Stimulated activated CD4-positive, alpha-beta T cell treated with anti-CD3 and anti-CD28 coated beads, Interleukin-4, amount 100 ng/mL, for 1 hour (primary cell): ENCODE measurements at regions not wholly inside any gene's neighbourhood (a gene's known extent, or its start where the extent isn't known, plus 50 kb on each side); places are given as distances from the start of the nearest gene placed in this dataset.
"Not testable (repeated sequence)": the region's sequence is repeated elsewhere in the genome, so short reads cannot be mapped to it uniquely, and the experiment has no call there.

Experiments
- DNase-seq: peaks from one replicate; pipeline ENCODE4 v3.0.0-alpha.2; 2020

GRCh38 chr6:139699335-139699734, 324.9 kb upstream of the CITED2 start:
- DNase-seq, result no peak

DNA sequence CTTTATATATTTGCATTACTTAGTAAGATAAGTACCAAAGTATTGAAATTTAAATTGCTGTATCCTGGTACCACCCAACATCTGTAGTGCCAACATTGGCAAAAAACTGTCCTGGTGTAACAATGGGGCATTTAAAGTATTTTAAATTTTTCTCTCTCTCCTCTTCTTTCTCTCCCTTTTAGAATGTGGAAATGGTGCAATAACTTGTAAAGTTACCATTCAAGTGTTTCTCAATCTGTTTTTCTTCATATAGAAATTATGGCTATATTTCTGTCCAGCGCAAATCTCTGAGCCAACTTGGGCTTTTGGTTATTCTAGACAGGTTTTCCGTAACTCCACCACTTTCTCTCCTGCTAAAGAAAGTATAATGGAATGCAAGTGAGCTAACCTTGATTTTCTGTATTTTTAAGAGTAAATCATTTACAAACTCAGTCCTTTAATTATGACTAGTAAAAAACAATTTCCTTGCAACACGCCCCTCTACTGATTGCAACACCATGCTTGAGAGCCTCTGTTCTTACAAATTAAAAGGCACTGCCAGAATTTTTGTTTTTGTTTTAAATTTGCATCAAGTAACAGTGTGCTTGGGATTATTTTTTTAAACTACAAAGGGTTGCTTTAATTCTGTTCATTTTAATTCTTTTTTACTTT, 324.2 kb upstream of the CITED2 start:
- DNase-seq, result no peak

- not testable (repeated sequence) for DNase-seq
These were observed 323.4 kb upstream of the CITED2 start for GRCh38 chr6:139697856-139698255.

DNA sequence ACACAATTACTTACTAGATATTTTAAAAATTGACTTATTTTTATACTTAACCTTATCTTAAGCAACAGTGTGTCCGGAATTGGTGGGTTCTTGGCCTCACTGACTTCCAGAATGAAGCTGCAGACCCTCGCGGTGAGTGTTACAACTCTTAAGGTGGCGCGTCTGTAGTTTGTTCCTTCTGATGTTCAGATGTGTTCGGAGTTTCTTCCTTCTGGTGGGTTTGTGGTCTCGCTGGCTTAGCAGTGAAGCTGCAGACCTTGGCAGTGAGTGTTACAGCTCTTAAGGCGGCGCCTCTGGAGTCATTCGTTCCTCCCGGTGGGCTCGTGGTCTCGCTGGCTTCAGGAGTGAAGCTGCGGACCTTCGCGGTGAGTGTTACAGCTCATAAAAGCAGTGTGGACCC, 322.5 kb upstream of the CITED2 start:
- not testable (repeated sequence) for DNase-seq

DNA sequence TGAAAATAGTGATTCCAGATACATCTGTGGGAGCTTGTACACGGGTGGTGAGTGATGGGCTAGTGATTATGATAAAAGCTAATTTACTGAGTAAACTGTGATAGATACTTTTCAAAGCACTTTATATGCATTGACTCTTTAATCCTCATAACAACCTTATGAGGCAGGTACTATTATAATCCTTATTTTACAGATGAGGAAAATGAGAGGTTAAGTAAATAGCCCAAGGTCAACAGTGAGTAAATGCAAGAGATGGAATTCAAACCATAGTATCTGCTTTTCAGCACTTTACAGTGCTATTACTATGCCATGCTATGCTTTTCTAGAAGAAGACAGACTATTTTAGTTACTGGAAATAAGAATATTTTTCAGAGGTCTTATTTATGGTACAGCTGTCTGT, 320.9 kb upstream of the CITED2 start:
- DNase-seq, result no peak

GRCh38 chr6:139693735-139694134, 319.3 kb upstream of the CITED2 start:
- no peak for DNase-seq

DNA sequence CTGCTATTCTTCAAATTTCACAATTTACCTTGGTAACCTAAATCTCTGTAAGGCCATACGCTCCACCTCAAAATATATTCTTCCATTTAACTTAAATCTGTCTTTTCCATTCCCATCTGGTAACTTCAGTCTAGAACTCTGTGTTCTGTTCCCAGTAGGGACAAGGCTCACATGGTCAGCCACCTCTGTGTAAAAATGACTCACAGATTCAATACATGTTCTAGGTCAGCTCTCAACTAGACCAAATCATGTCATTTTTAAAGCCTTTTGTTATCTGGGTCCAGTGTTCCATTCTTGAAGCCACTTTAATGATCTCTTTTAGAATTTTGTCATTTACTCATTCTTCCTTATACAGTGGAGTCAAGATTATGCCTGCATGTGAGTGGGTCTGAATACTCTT, 315.6 kb upstream of the CITED2 start:
- no peak for DNase-seq

- DNase-seq, result no peak
These were observed 312.6 kb upstream of the CITED2 start for GRCh38 chr6:139687055-139687454.

- no peak for DNase-seq
These were observed 311.9 kb upstream of the CITED2 start for GRCh38 chr6:139686308-139686707.

GRCh38 chr6:139685009-139685408, 310.6 kb upstream of the CITED2 start:
- DNase-seq, result no peak

DNA sequence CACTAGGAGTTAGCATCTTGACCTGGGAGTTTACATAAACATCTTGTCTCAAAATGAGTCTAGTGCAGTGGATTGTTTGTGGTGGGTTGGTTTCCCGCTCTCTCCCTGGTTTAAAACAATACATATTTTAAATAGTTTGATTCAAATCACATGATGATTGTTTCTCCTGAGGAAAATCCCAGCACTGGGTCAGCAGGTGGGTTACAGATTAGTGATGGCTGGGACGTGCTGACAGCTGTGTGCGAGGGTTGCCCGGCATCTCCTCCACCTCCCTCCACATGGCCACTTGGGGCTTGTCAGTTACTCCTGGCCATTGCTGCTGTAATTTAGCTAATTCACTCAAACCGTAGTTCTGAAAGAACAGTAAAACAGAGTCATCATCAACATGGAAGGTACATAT, 306.4 kb upstream of the CITED2 start:
- DNase-seq, result no peak

DNA sequence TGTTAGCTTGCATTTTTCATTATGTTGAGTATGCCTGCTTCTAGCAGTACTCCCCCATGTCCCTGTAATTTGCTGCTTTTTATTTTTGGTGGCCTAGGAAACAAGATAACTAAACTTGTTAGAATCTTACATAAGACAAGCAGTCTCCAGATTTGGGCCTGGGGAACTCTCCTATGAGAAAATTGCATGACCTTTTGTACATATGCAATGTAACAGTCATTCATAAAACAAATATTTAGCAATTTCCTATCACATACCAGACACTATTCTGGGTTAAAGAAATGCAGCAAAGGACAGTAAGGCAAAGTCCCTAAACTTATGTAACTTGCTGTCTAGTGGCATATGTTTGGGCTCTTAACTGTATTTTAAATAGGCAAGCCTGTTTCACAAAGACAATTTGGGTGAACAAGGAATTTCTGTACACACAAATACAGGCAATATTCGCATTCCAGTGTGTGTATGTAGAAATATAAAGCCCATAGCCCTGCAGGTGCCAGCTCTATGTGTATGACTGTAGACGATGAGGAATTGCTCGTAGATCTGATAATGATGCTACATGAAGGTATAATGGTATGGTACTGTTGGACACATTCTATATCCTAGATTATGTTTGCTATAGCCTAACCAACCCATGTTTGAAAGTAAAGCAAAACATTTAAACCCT, 305.2 kb upstream of the CITED2 start:
- no peak for DNase-seq

DNA sequence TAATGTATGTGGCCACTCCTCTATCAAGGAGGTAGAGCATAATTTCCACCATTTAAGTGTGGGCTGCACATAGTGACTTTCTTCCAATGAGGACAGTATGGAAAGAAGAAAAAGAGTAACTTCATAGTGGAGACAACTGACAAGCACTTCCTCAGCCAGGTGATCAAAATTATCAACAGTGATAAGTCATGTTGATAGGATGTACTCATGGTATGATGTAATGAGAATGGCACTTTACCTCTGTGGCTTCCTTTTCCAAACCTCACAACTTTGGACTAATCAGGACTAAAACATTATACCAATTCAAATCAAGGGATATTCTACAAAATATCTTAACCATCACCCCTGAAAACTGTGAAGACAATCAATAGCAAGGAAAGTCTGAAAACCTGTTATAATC, 302.3 kb upstream of the CITED2 start:
- no peak for DNase-seq

DNA sequence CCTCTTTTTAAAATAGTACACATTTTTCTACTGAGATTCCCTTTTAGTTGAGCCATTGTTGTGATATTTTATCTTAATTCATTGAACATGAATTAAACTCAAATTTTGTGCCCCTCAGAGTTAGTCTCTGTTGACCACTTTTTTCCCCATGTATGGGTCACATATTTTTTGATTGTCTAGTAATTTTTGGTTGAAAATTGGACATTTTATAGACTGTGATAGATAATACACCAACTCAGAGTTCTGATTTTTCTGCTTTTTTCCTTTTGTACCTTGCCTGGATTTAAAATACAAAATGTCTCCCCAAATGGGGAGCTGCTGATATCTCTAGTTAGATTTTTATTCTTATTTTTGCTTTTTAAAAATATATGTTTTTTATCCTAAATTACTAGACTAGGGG, 291.8 kb upstream of the CITED2 start:
- DNase-seq, result no peak

- DNase-seq, result no peak
These were observed 289.5 kb upstream of the CITED2 start for GRCh38 chr6:139663996-139664395.

DNA sequence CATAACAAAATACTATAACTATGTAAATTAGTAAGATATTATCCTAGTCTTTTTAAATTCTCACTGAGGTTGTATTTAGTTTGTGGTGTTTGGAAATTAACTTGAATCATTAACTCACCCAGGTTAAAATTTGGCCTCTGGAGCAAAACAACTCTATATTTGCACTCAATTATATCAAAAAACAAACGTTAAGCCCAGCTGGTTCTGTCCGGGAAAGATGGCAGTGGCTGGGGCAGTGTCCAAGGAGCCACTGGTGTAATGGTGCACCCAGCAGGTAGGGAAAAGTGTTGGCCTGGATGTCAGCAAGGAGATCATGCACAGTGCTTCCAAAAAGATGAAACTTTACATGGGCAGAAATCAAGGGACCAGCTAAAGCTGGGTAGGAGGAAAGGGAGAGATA, 285.3 kb upstream of the CITED2 start:
- no peak for DNase-seq

DNA sequence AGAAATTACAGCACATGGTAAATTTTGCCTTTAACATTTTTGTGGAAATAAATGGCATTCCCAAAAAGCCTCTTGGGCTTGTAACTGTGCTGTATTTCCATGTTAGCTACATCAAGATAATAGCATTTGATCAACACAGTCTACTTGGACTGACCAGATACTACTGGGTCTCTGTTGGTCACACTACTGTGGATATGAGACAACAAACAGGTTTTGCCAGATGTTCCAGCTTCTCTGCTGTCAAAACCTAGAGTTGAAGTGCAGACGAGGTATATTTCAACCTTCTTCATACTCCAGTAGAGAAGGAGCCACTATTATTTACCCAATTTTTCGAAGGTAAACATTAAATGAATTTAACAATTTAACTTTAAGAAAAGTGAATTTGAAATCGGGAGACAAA, 284.7 kb upstream of the CITED2 start:
- DNase-seq, result no peak

- DNase-seq, result no peak
These were observed 282.7 kb upstream of the CITED2 start for GRCh38 chr6:139657119-139657518.

- DNase-seq, result no peak
These were observed 281.6 kb upstream of the CITED2 start for GRCh38 chr6:139655783-139656705.

GRCh38 chr6:139654888-139655782, 280.7 kb upstream of the CITED2 start:
- DNase-seq, result no peak

- no peak for DNase-seq
These were observed 279.9 kb upstream of the CITED2 start for GRCh38 chr6:139654309-139654708.

GRCh38 chr6:139653111-139653510, 278.7 kb upstream of the CITED2 start:
- DNase-seq, result no peak

DNA sequence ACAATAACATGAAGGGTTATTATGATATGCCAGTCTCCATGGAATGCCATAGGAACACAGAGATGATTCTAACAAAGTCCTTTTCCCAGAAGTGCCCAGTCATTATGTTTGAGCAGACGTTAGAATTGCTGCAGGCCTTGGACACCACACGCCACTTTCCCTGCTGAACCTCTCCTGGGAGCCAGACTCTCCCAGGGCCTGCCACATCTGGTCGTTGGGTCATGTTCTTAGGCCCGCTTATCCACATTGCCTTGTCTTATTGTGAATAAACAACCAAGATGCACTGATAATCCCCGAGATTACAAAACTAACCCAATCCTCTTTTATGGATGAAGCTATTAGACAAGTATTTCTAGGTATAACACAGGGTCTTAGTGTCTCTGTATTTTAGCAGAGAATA, 276.5 kb upstream of the CITED2 start:
- DNase-seq, result no peak
